NCI-H2081 (cell line): ENCODE measurements at regions not wholly inside any gene's neighbourhood (a gene's known extent, or its start where the extent isn't known, plus 50 kb on each side); places are given as distances from the start of the nearest gene placed in this dataset.
"Not testable (repeated sequence)": the region's sequence is repeated elsewhere in the genome, so short reads cannot be mapped to it uniquely, and the experiment has no call there.

Experiments used
- DNase-seq, 2 experiments: peaks; one replicate each; lab custom pipeline; 2025; lab: John Stamatoyannopoulos, UW

GRCh38 chr7:69232445-69233376 is 365.6 kb upstream of the AUTS2 start:
- DNase-seq, result peak; percentile 98 to 99

DNA sequence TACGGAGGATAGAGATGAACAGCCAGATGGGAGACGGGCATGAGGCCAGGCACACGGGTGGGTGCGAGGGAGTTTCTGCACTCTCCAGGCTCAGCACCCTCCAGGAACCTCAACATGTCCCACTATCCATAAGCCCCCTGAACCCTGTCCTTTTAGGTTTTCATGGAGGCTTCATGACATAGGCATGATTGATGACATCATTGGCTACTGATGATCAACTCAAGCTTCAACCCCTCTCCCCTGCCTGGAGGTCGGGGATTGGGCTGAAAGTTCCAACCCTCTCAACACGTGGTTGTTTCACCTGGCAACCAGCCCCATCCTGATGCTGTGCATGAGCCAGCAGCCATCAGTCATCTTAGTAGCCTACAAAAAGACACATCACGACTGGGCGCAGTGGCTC is 360.7 kb upstream of the AUTS2 start:
- DNase-seq, result no peak

GRCh38 chr7:69243016-69243415 is 355.3 kb upstream of the AUTS2 start:
- no peak for DNase-seq

- no peak for DNase-seq
These were observed 353.6 kb upstream of the AUTS2 start for GRCh38 chr7:69244701-69245100.

DNA sequence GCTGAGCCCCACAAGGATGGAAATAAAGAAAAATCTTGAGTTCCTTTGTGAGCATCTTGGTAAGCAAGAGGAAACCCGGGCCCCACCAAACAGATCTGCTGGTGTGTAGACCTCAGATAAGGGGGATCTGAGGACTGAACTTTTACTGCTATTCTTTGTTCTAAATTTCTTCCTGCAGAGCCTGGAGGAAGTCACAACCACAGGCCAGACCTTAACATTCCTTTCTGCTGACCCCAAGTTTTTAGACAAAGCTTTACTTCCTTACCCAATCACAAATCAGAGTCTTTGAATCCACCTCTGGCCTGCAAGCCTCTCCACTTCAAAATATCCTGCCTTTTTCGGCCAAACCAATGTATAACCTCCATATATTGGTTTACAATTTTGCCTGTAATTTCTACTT is 352.6 kb upstream of the AUTS2 start:
- DNase-seq, result no peak

- DNase-seq, result no peak
These were observed 351.5 kb upstream of the AUTS2 start for GRCh38 chr7:69246758-69247157.

DNA sequence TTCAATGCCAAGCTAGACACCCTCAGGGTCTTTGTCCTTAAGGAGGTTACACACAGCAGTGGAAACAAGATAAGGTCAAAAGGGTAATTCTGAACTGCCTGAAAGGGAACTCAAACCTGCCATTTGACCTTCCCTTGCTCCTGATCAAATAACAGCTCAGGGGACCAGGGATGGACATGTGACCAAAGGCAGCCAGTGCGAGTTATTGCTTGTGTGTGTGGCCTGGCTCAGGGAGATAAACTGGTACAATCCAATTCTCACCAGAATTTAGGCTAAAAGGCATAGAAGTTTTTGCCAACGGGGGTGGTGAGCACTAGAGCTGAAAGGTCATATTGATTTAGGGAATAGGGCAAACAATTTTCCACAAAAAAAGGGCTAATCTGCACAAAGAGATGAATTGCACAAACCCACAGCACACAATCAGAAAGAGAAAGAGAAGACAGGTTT is 349.9 kb upstream of the AUTS2 start:
- not testable (repeated sequence) for DNase-seq

- DNase-seq, result no peak
These were observed 347.3 kb upstream of the AUTS2 start for GRCh38 chr7:69250958-69251357.

GRCh38 chr7:69254643-69255042 is 343.6 kb upstream of the AUTS2 start:
- no peak for DNase-seq

- DNase-seq, result no peak
These were observed 341.6 kb upstream of the AUTS2 start for GRCh38 chr7:69256634-69257081.

- no peak for DNase-seq
These were observed 340.7 kb upstream of the AUTS2 start for GRCh38 chr7:69257592-69257991.

DNA sequence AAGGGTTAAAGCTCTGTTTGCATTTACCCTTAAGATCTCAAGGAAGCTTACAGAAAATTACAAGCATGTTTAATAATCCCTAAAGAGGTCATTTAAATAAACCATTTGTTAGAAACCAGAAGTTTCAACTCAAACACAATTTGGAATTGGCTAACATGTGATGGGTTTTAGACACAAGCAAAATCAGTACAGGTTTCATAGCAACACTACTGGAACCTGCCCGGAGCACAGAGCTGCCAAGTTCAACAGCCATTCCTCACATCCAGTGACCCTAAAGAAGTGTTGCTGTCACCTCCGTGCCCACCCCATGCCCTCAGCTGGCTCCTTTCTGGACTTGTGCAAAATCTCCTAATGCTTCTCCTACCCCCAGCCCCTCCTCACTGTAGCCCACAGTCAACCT is 338.8 kb upstream of the AUTS2 start:
- DNase-seq, result no peak

DNA sequence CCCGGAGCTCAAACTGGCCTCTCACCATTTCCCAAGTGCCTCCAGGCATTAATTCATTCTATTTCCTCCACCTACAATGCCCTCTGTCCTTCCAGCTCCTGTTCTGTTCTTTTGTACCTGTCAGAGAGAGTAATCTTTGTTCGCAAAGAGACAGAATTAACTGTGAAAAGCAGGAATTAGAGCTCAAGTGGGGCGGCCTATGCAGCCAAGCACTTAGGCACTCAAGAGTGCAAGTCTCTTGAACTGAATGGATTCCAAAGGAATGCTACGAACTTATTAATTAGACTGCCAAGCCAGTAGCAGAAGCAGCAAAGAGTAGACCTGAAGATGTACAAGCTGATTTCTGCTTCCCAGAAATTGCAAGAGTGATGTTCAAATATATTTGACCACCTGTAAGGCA is 338.3 kb upstream of the AUTS2 start:
- DNase-seq, result no peak

DNA sequence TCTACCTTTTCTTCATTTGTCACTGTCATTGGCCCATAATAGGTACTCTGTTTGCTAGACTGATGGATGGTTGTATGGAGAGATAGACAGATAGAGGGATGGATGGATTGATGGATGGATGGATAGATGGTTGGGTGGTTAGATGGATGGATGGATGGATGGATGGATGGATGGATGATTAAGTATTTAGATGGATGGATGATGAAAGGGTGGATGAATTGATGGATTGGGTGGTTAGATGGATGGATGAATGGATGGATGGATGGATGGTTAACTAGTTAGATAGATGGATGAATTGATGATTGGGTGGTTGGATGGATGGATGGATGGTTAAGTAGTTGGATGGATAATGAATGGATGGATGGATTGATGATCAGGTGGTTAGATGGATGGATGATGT is 334.7 kb upstream of the AUTS2 start:
- DNase-seq, result no peak

- no peak for DNase-seq
These were observed 328.5 kb upstream of the AUTS2 start for GRCh38 chr7:69269806-69270205.

- DNase-seq, result no peak
These were observed 326.2 kb upstream of the AUTS2 start for GRCh38 chr7:69272101-69272500.

GRCh38 chr7:69276011-69276729 is 322.1 kb upstream of the AUTS2 start:
- no peak for DNase-seq

- DNase-seq, result no peak
These were observed 320.9 kb upstream of the AUTS2 start for GRCh38 chr7:69277366-69277765.

GRCh38 chr7:69282946-69283345 is 315.3 kb upstream of the AUTS2 start:
- DNase-seq, result no peak

GRCh38 chr7:69283421-69283820 is 314.9 kb upstream of the AUTS2 start:
- no peak for DNase-seq

GRCh38 chr7:69285854-69286253 is 312.4 kb upstream of the AUTS2 start:
- no peak for DNase-seq

DNA sequence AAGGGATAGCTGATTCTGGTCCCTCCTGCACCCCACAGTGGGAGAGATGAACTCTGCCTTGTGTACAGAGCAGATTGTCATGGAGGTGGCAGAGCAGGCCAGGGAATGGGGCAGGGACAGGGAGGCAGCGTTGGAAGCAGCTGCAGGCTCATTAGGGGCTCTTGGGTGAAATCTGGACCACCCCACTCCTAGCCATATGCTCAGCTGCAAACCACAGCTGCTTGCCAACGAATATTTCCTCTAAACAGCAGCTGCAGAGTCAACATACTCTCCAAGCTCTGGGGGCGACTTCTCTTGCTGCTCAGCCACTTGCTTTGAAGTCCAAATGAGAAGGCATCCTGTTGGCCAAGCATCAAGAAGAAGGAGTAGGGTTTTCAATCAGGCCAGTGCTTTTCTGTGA is 302.3 kb upstream of the AUTS2 start:
- peak in 1 of 2 experiments; percentile 20 for DNase-seq

DNA sequence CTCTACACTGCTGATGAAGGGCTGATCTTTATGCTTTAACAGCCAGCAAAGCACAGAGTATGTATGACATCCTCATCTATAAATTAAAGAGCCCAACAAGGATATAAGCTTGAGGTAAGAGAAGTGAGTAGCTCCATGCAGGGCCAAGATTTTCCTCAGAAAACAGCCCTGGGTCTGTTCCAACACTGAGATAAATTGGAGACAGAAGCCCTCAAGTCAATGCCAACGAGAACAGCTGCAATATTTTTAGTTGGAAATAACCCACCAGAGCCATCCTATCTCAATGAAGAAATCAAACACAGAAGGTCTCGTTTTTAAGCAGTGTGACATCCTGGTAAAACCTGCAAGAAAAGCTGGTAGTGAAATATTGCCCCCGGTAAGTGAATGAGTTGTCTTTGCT is 297.0 kb upstream of the AUTS2 start:
- no peak for DNase-seq
